HG03045 (cell line): ENCODE measurements at regions not wholly inside any gene's neighbourhood (a gene's known extent, or its start where the extent isn't known, plus 50 kb on each side); places are given as distances from the start of the nearest gene placed in this dataset.

Experiments
- ATAC-seq: cut with Tn5 transposase; IDR thresholded peaks from one replicate; pipeline ENCODE4 v1.9.1; 2021; ENCODE audit warnings: mild to moderate bottlenecking, moderate library complexity; ENCODE audit not compliant: unreplicated experiment

- ATAC-seq, result no peak
Observed at GRCh38 chr10:104574838-104575237, 66.3 kb upstream of the SORCS3 start.

- ATAC-seq, result no peak
Observed at GRCh38 chr10:104576611-104577010, 64.5 kb upstream of the SORCS3 start.

GRCh38 chr10:104577163-104577562, 63.9 kb upstream of the SORCS3 start:
- no peak for ATAC-seq

- ATAC-seq, result no peak
Observed at GRCh38 chr10:104577861-104578521, 63.1 kb upstream of the SORCS3 start.

- no peak for ATAC-seq
Observed at GRCh38 chr10:104578671-104579070, 62.4 kb upstream of the SORCS3 start.

- no peak for ATAC-seq
Observed at GRCh38 chr10:104579136-104579535, 62.0 kb upstream of the SORCS3 start.

GRCh38 chr10:104580321-104580720, 60.8 kb upstream of the SORCS3 start:
- no peak for ATAC-seq

GRCh38 chr10:104580774-104581675, 60.1 kb upstream of the SORCS3 start:
- peak; percentile 68 for ATAC-seq

GRCh38 chr10:104581884-104582601, 59.0 kb upstream of the SORCS3 start:
- ATAC-seq, result no peak

GRCh38 chr10:104582602-104582951, 58.5 kb upstream of the SORCS3 start:
- ATAC-seq, result no peak

- ATAC-seq, result no peak
Observed at GRCh38 chr10:104582966-104583365, 58.1 kb upstream of the SORCS3 start.

- ATAC-seq, result no peak
Observed at GRCh38 chr10:104584541-104584940, 56.5 kb upstream of the SORCS3 start.

GRCh38 chr10:104587751-104588150, 53.3 kb upstream of the SORCS3 start:
- no peak for ATAC-seq

- ATAC-seq, result no peak
Observed at GRCh38 chr10:104589431-104589830, 51.7 kb upstream of the SORCS3 start.

GRCh38 chr10:104589871-104590270, 51.2 kb upstream of the SORCS3 start:
- ATAC-seq, result no peak
